CD14-positive monocyte (primary cell): ENCODE measurements at regions not wholly inside any gene's neighbourhood (a gene's known extent, or its start where the extent isn't known, plus 50 kb on each side); places are given as distances from the start of the nearest gene placed in this dataset.

Experiments used
- DNase-seq, 3 donors: peaks; one replicate each; pipeline ENCODE4 v3.0.0-alpha.2; 2011 to 2022
- H2AFZ ChIP-seq: 2 replicates; pipeline ENCODE4 v1.6.0; 2012; ENCODE audit warnings: mild to moderate bottlenecking, low read depth, low read length, inconsistent platforms; ENCODE audit not compliant: insufficient read depth, poor library complexity, severe bottlenecking
- H3K27ac ChIP-seq, 2 donors: 1 replicate in 1 of 2; 2 replicates in 1 of 2; pipeline ENCODE4 v1.5.1; 2012 to 2013; ENCODE audit warnings: low read length in 2 of 2, control low read depth in 1 of 2, inconsistent platforms in 1 of 2, low read depth in 1 of 2, mild to moderate bottlenecking in 1 of 2
- H3K27me3 ChIP-seq, 2 donors: one replicate each; pipeline versions ENCODE4 v1.6.0 to v1.6.1; 2011 to 2013; ENCODE audit warnings: low read length in 2 of 2; ENCODE audit not compliant: control insufficient read depth in 2 of 2, insufficient read depth in 2 of 2
- H3K36me3 ChIP-seq, 2 donors: replicated peaks in 1 of 2; 1 replicate in 1 of 2; 2 replicates in 1 of 2; pipeline versions ENCODE4 v1.5.1 to v1.6.1; 2012 to 2013; ENCODE audit warnings: low read length in 2 of 2, control low read depth in 1 of 2, inconsistent platforms in 1 of 2, mild to moderate bottlenecking in 1 of 2; ENCODE audit not compliant: insufficient read depth in 2 of 2, control insufficient read depth in 1 of 2
- H3K4me1 ChIP-seq, 2 donors: 1 replicate in 1 of 2; 2 replicates in 1 of 2; pipeline versions ENCODE4 v1.5.1 to v1.6.1; 2012 to 2013; ENCODE audit warnings: low read length in 2 of 2, control low read depth in 1 of 2, inconsistent platforms in 1 of 2, mild to moderate bottlenecking in 1 of 2, moderate library complexity in 1 of 2; ENCODE audit not compliant: insufficient read depth in 2 of 2, control insufficient read depth in 1 of 2
- H3K4me2 ChIP-seq: replicated peaks from 2 replicates; pipeline ENCODE3; 2012; ENCODE audit warnings: low read length, moderate library complexity, mild to moderate bottlenecking; ENCODE audit not compliant: poor library complexity, severe bottlenecking; ENCODE audit errors: extremely low read depth
- H3K4me3 ChIP-seq, 3 experiments: fragments of 200-600 bp in 1 of 3; sonication (generic) in 1 of 3; replicated peaks in 1 of 3; 1 replicate in 2 of 3; 2 replicates in 1 of 3; pipeline ENCODE4 v1.5.1; 2011 to 2013; ENCODE audit warnings: low read length in 3 of 3, mild to moderate bottlenecking in 3 of 3, control low read depth in 2 of 3, low read depth in 2 of 3, inconsistent platforms in 1 of 3, moderate library complexity in 1 of 3
- H3K79me2 ChIP-seq: 2 replicates; pipeline ENCODE4 v1.6.0; 2012; ENCODE audit warnings: mild to moderate bottlenecking, control low read depth, inconsistent platforms, low read length, moderate library complexity; ENCODE audit not compliant: insufficient read depth
- H3K9ac ChIP-seq: 2 replicates; pipeline ENCODE4 v1.6.0; 2017; ENCODE audit warnings: low read length, mild to moderate bottlenecking; ENCODE audit not compliant: insufficient read depth, poor library complexity, severe bottlenecking
- H3K9me3 ChIP-seq, 2 donors: replicated peaks in 1 of 2; 1 replicate in 1 of 2; 2 replicates in 1 of 2; pipeline versions ENCODE4 v1.5.1 to v1.6.1; 2012 to 2013; ENCODE audit warnings: low read length in 2 of 2, control low read depth in 1 of 2; ENCODE audit not compliant: control insufficient read depth in 1 of 2, insufficient read depth in 1 of 2
- H4K20me1 ChIP-seq: 2 replicates; pipeline ENCODE4 v1.6.0; 2012; ENCODE audit warnings: mild to moderate bottlenecking, low read length, control low read depth, moderate library complexity; ENCODE audit not compliant: insufficient read depth
- H3K27ac Mint-ChIP-seq, 7 donors: one replicate each; pipeline ENCODE4 v1.8.0; 2020; ENCODE audit warnings: mild to moderate bottlenecking in 7 of 7, mixed read lengths in 7 of 7, moderate library complexity in 6 of 7, inconsistent platforms in 2 of 7
- H3K27me3 Mint-ChIP-seq, 3 donors: one replicate each; pipeline ENCODE4 v1.8.0; 2021 to 2022; ENCODE audit warnings: low read depth in 3 of 3, mild to moderate bottlenecking in 3 of 3, mixed read lengths in 3 of 3, moderate library complexity in 3 of 3, inconsistent platforms in 1 of 3
- H3K36me3 Mint-ChIP-seq, 2 donors: one replicate each; pipeline ENCODE4 v1.8.0; 2020; ENCODE audit warnings: mixed read lengths in 2 of 2, inconsistent platforms in 1 of 2, mild to moderate bottlenecking in 1 of 2
- H3K4me1 Mint-ChIP-seq: one replicate; pipeline ENCODE4 v1.8.0; 2020; ENCODE audit warnings: mild to moderate bottlenecking, mixed read lengths
- H3K4me3 Mint-ChIP-seq, 2 donors: one replicate each; pipeline ENCODE4 v1.8.0; 2020; ENCODE audit warnings: mild to moderate bottlenecking in 2 of 2, mixed read lengths in 2 of 2, moderate library complexity in 1 of 2
- H3K9me3 Mint-ChIP-seq, 7 donors: one replicate each; pipeline ENCODE4 v1.8.0; 2020 to 2022; ENCODE audit warnings: mixed read lengths in 7 of 7, mild to moderate bottlenecking in 6 of 7, moderate library complexity in 6 of 7, inconsistent platforms in 2 of 7
- WGBS: methylation state at CpG from one replicate; pipeline ENCODE4 v1.1.5; 2013; ENCODE audit warnings: missing lambda C conversion rate; ENCODE audit not compliant: insufficient coverage; 5-methylcytosine and 5-hydroxymethylcytosine counted together
- intact Hi-C, 2 donors: fragments of 100-400 bp; cut with micrococcal nuclease; formaldehyde crosslinking; loops; one replicate each; pipeline versions ENCODE4 v1.15.0 to v1.15.1; 2023
- TF ChIP-seq, protein P1 (sequence below): fragments of 200-600 bp; IDR thresholded peaks from one replicate; pipeline ENCODE4 v1.8.0; 2022; ENCODE audit warnings: antibody characterized with exemption, mild to moderate bottlenecking

GRCh38 chr1:58881471-58881994 lies 97.7 kb upstream of the JUN start:
- no peak overlapping the region for H3K9ac ChIP-seq
- no peak overlapping the region for H2AFZ ChIP-seq
- H3K36me3 ChIP-seq = no peaks in the 10 kb centered on the region
- 50% methylated on average over 2 of the region's 3 CpGs for WGBS
- DNase-seq = peak; percentile 68 to 86 (median 74)
- peaks cover 47 to 54% of the 10 kb centered on the region in 2 donors for H3K4me1 ChIP-seq
- peak overlapping the region in 1 of 2 donors; percentile 90 for H3K27ac ChIP-seq
- H3K4me2 ChIP-seq = no peak overlapping the region
- TF ChIP-seq, protein P1, sequence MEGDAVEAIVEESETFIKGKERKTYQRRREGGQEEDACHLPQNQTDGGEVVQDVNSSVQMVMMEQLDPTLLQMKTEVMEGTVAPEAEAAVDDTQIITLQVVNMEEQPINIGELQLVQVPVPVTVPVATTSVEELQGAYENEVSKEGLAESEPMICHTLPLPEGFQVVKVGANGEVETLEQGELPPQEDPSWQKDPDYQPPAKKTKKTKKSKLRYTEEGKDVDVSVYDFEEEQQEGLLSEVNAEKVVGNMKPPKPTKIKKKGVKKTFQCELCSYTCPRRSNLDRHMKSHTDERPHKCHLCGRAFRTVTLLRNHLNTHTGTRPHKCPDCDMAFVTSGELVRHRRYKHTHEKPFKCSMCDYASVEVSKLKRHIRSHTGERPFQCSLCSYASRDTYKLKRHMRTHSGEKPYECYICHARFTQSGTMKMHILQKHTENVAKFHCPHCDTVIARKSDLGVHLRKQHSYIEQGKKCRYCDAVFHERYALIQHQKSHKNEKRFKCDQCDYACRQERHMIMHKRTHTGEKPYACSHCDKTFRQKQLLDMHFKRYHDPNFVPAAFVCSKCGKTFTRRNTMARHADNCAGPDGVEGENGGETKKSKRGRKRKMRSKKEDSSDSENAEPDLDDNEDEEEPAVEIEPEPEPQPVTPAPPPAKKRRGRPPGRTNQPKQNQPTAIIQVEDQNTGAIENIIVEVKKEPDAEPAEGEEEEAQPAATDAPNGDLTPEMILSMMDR = no peak
- no peak overlapping the region for H3K4me3 ChIP-seq
- intact Hi-C loops = loop anchor here (1.0 to 10.0 kb wide), 5 partner anchors 97 to 793 kb away; partner anchors contain the start of gene JUN (in 2 of the 2)
- H3K9me3 ChIP-seq = no peaks in the 10 kb centered on the region
- no peaks in the 10 kb centered on the region for H3K27me3 ChIP-seq
- Mint-ChIP-seq H3K4me3 (no peak overlapping the region), H3K4me1 (peaks cover 73% of the 10 kb centered on the region), H3K9me3 (no peaks in the 10 kb centered on the region), H3K36me3 (peaks cover 2 to 4% of the 10 kb centered on the region in 2 donors), H3K27me3 (peaks cover 0 to 3% (median 0%) of the 10 kb centered on the region in 3 donors), H3K27ac (peak overlapping the region; percentile 63 to 97 (median 95))
- no peaks in the 10 kb centered on the region for H4K20me1 ChIP-seq
- no peaks in the 10 kb centered on the region for H3K79me2 ChIP-seq

DNA sequence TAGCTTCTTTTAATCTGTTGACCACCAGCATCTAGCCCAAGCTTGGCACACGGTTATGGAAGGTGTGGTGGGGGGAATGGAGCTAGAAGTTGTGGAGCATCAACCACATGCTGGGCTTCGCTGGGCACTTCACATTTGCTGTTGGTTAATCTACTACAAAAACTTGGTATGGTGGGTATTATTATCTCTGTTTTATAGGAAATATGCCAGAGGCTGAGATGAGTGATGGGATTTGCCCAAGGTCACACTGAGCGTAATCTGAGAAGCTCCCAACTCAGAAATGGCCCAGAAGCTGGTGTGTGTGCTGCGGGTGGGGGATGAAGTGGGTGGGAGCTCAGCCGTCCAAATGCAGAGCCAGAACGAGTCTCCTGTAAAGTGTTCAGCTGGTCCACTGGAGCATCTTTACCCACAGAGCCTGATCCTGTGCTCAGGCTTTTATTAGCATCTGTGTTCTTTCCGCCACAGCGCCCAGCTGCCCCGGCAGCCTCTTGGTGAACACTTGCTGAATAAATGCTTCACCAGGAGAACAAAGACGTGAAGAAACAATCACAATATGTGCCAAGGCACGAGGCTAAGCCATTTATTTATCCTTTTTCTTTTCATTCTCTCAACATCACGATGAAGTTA lies 98.6 kb upstream of the JUN start:
- Histone ChIP-seq H3K4me1 (peaks cover 55 to 61% of the 10 kb centered on the region in 2 donors), H3K9me3 (no peaks in the 10 kb centered on the region), H3K79me2 (no peaks in the 10 kb centered on the region), H3K36me3 (no peaks in the 10 kb centered on the region), H3K9ac (peak overlapping the region; percentile 50), H3K4me2 (peak overlapping the region; percentile 56), H3K27me3 (no peaks in the 10 kb centered on the region), H3K27ac (peak overlapping the region; percentile 90 to 94), H2AFZ (no peak overlapping the region), H3K4me3 (peak overlapping the region in 1 of 3 experiments; percentile 19), H4K20me1 (no peaks in the 10 kb centered on the region)
- intact Hi-C loops = loop anchor here (5.0 to 10.0 kb wide), 4 partner anchors 100 to 792 kb away; partner anchors contain the start of gene JUN (in 1 of the 2)
- H3K27ac Mint-ChIP-seq = peak overlapping the region; percentile 92 to 97 (median 95)
- H3K9me3 Mint-ChIP-seq = no peaks in the 10 kb centered on the region
- H3K4me3 Mint-ChIP-seq = no peak overlapping the region
- peaks cover 81% of the 10 kb centered on the region for H3K4me1 Mint-ChIP-seq
- DNase-seq = no peak
- TF ChIP-seq, protein P1 = no peak
- peaks cover 2 to 6% of the 10 kb centered on the region in 2 donors for H3K36me3 Mint-ChIP-seq
- WGBS = 96% methylated on average over 9 of the region's 12 CpGs
- H3K27me3 Mint-ChIP-seq = peaks cover 0 to 3% (median 0%) of the 10 kb centered on the region in 3 donors
